MM.1S (cell line): ENCODE measurements at regions not wholly inside any gene's neighbourhood (a gene's known extent, or its start where the extent isn't known, plus 50 kb on each side); places are given as distances from the start of the nearest gene placed in this dataset.

Experiments
- DNase-seq: peaks from one replicate; pipeline ENCODE4 v3.0.0-alpha.2; 2015
- H2AFZ ChIP-seq: fragments of 300-600 bp; sonication (generic); 2 replicates; pipeline ENCODE4 v1.6.0; 2016; ENCODE audit warnings: antibody characterized with exemption, low read length
- H3F3A ChIP-seq: fragments of 300-600 bp; sonication (generic); 2 replicates; pipeline ENCODE4 v1.6.1; 2016; ENCODE audit warnings: mild to moderate bottlenecking, antibody characterized with exemption, low read length, moderate library complexity, mixed read lengths; ENCODE audit not compliant: insufficient read depth
- H3K27ac ChIP-seq: fragments of 300-600 bp; sonication (generic); 2 replicates; pipeline ENCODE4 v1.5.1; 2016; ENCODE audit warnings: mild to moderate bottlenecking, low read length
- H3K27me3 ChIP-seq: fragments of 300-600 bp; sonication (generic); replicated peaks from 2 replicates; pipeline ENCODE4 v1.6.0; 2016; ENCODE audit warnings: low read length; ENCODE audit not compliant: insufficient read depth
- H3K36me3 ChIP-seq: fragments of 300-600 bp; sonication (generic); replicated peaks from 2 replicates; pipeline ENCODE4 v1.6.1; 2016; ENCODE audit warnings: mild to moderate bottlenecking, low read length, mixed read lengths; ENCODE audit not compliant: insufficient read depth
- H3K4me1 ChIP-seq: fragments of 300-600 bp; sonication (generic); 2 replicates; pipeline ENCODE4 v1.6.1; 2016; ENCODE audit warnings: low read length, mixed read lengths
- H3K4me2 ChIP-seq: fragments of 300-600 bp; sonication (generic); 2 replicates; pipeline ENCODE4 v1.6.0; 2016; ENCODE audit warnings: low read depth, low read length
- H3K4me3 ChIP-seq: fragments of 300-600 bp; sonication (generic); 2 replicates; pipeline ENCODE4 v1.5.1; 2016; ENCODE audit warnings: low read length, mixed read lengths
- H3K79me2 ChIP-seq: fragments of 300-600 bp; sonication (generic); 2 replicates; pipeline ENCODE4 v1.6.1; 2016; ENCODE audit warnings: mixed run types, low read length, mixed read lengths
- H3K9ac ChIP-seq: fragments of 300-600 bp; sonication (generic); 2 replicates; pipeline ENCODE4 v1.6.1; 2016; ENCODE audit warnings: low read length, mixed read lengths
- H3K9me2 ChIP-seq: fragments of 300-600 bp; sonication (generic); replicated peaks from 2 replicates; pipeline ENCODE4 v1.6.1; 2016; ENCODE audit warnings: mild to moderate bottlenecking, low read length, mixed read lengths; ENCODE audit not compliant: insufficient read depth
- H3K9me3 ChIP-seq: fragments of 300-600 bp; sonication (generic); replicated peaks from 2 replicates; pipeline ENCODE4 v1.6.1; 2016; ENCODE audit warnings: mild to moderate bottlenecking, low read length, mixed read lengths; ENCODE audit not compliant: insufficient read depth
- H4K20me1 ChIP-seq: fragments of 300-600 bp; sonication (generic); 2 replicates; pipeline ENCODE4 v1.6.1; 2016; ENCODE audit warnings: mild to moderate bottlenecking, low read length, moderate library complexity, mixed read lengths; ENCODE audit not compliant: insufficient read depth
- EZH2 ChIP-seq: fragments of 300-600 bp; sonication (generic); optimal IDR thresholded peaks from 2 replicates; pipeline ENCODE3; 2017; ENCODE audit warnings: low read depth, mild to moderate bottlenecking, antibody characterized with exemption, low read length, mixed read lengths
- EZH2phosphoT487 ChIP-seq: fragments of 300-600 bp; sonication (generic); IDR thresholded peaks from 2 replicates; pipeline ENCODE4 v1.6.1; 2018; ENCODE audit warnings: antibody characterized with exemption, low read length
- TF ChIP-seq, protein P1 (sequence below): fragments of 300-600 bp; sonication (generic); IDR thresholded peaks from 2 replicates; pipeline ENCODE4 v1.5.1; 2016; ENCODE audit warnings: antibody characterized with exemption, low read length, mixed read lengths

DNA sequence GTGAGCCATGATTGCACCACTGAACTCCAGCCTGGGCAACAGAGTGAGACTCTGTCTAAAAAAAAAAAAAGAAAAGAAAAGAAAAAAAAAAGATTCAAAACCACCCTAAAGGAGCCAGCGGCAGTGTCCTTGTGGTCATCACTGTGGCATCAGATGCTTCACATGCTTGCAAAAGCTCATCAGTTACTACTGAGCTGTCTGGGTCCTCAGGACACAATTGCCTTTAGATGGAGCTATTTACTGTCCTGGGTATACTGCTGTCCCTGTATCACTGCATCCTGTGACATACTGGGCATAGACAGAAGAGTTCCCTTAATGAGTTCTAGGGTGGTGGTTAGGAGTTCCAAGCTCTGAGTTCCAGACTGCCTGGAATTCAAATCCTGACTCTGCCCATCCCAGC is 85.8 kb downstream of the LINGO1 start:
- H3K9ac ChIP-seq, result no peak overlapping the region
- H4K20me1 ChIP-seq, result no peaks in the 10 kb centered on the region
- H3K4me3 ChIP-seq, result no peak overlapping the region
- TF ChIP-seq, protein P1, sequence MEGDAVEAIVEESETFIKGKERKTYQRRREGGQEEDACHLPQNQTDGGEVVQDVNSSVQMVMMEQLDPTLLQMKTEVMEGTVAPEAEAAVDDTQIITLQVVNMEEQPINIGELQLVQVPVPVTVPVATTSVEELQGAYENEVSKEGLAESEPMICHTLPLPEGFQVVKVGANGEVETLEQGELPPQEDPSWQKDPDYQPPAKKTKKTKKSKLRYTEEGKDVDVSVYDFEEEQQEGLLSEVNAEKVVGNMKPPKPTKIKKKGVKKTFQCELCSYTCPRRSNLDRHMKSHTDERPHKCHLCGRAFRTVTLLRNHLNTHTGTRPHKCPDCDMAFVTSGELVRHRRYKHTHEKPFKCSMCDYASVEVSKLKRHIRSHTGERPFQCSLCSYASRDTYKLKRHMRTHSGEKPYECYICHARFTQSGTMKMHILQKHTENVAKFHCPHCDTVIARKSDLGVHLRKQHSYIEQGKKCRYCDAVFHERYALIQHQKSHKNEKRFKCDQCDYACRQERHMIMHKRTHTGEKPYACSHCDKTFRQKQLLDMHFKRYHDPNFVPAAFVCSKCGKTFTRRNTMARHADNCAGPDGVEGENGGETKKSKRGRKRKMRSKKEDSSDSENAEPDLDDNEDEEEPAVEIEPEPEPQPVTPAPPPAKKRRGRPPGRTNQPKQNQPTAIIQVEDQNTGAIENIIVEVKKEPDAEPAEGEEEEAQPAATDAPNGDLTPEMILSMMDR, result no peak
- TF ChIP-seq EZH2phosphoT487 (no peak), EZH2 (no peak)
- DNase-seq, result no peak
- H3F3A ChIP-seq, result no peaks in the 10 kb centered on the region
- no peak overlapping the region for H3K27ac ChIP-seq
- no peaks in the 10 kb centered on the region for H3K9me2 ChIP-seq
- no peaks in the 10 kb centered on the region for H3K79me2 ChIP-seq
- H3K4me2 ChIP-seq, result no peak overlapping the region
- H2AFZ ChIP-seq, result no peak overlapping the region
- no peaks in the 10 kb centered on the region for H3K4me1 ChIP-seq
- H3K36me3 ChIP-seq, result no peaks in the 10 kb centered on the region
- peaks cover 18% of the 10 kb centered on the region for H3K27me3 ChIP-seq
- no peaks in the 10 kb centered on the region for H3K9me3 ChIP-seq

- H3F3A ChIP-seq, result no peaks in the 10 kb centered on the region
- H3K79me2 ChIP-seq, result no peaks in the 10 kb centered on the region
- no peaks in the 10 kb centered on the region for H4K20me1 ChIP-seq
- no peak overlapping the region for H3K27ac ChIP-seq
- no peaks in the 10 kb centered on the region for H3K9me2 ChIP-seq
- H3K27me3 ChIP-seq, result peaks cover 18% of the 10 kb centered on the region
- H3K9ac ChIP-seq, result no peak overlapping the region
- no peak overlapping the region for H2AFZ ChIP-seq
- no peaks in the 10 kb centered on the region for H3K9me3 ChIP-seq
- H3K4me1 ChIP-seq, result no peaks in the 10 kb centered on the region
- no peak overlapping the region for H3K4me2 ChIP-seq
- no peak overlapping the region for H3K4me3 ChIP-seq
- H3K36me3 ChIP-seq, result no peaks in the 10 kb centered on the region
- no peak for DNase-seq
- TF ChIP-seq EZH2phosphoT487 (no peak), EZH2 (no peak)
- TF ChIP-seq, protein P1, result no peak
Measured at GRCh38 chr15:77546050-77546501, 86.6 kb downstream of the LINGO1 start.

DNA sequence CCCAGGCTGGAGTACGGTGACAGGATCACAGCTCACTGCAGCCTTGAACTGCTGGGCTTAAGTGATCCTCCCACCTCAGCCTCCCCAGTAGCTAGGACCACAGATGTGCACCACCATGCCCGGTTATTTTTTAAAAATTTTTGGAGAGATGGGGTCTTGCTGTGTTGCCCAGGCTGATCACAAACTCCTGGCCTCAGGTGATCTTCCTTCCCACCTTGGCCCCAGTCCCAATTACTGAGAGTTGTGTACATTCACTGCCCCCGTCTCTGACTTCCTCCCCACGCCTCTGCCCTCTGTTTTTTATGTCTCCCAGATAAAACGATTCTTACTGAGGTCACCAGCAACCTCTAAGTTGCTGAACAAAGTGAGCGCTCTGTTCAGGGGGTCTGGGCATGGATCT is 87.7 kb downstream of the LINGO1 start:
- no peaks in the 10 kb centered on the region for H4K20me1 ChIP-seq
- H3K4me2 ChIP-seq, result no peak overlapping the region
- no peaks in the 10 kb centered on the region for H3K4me1 ChIP-seq
- no peaks in the 10 kb centered on the region for H3K9me3 ChIP-seq
- H3K9ac ChIP-seq, result no peak overlapping the region
- no peak for TF ChIP-seq EZH2
- no peak for TF ChIP-seq EZH2phosphoT487
- TF ChIP-seq, protein P1, result no peak
- no peaks in the 10 kb centered on the region for H3K79me2 ChIP-seq
- no peak overlapping the region for H3K4me3 ChIP-seq
- H3K27me3 ChIP-seq, result peaks cover 18% of the 10 kb centered on the region
- no peak for DNase-seq
- no peak overlapping the region for H2AFZ ChIP-seq
- no peaks in the 10 kb centered on the region for H3K36me3 ChIP-seq
- no peaks in the 10 kb centered on the region for H3F3A ChIP-seq
- H3K9me2 ChIP-seq, result no peaks in the 10 kb centered on the region
- H3K27ac ChIP-seq, result no peak overlapping the region
